Activated CD8-positive, alpha-beta memory T cell treated with anti-CD3 and anti-CD28 coated beads for 1 hour (primary cell): ENCODE measurements at regions not wholly inside any gene's neighbourhood (a gene's known extent, or its start where the extent isn't known, plus 50 kb on each side); places are given as distances from the start of the nearest gene placed in this dataset.

Experiments
- DNase-seq, 2 donors: peaks; one replicate each; pipeline ENCODE4 v3.0.0-alpha.2; 2020; ENCODE audit warnings: low read depth in 1 of 2; ENCODE audit errors: extremely low read depth in 1 of 2

DNA sequence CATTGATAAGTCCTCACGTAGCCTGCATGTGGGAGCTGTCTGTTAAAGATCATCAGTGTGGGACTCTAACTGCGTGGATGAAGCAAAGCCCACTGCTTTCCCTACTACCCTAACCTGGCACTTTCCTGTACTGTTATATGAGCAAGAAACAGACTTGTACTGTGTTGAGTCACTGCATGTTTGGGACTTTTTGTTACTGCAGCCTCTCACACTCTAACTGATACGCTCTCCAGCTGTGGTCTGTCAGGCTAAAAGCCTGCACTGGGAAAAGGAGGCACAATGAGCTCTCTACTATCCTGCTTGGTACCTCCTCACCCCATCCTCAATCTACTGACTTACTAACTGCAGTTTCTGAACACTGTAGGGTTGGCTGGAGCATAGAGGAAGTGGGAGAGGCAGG, 93.7 kb upstream of the PLET1 start:
- no peak for DNase-seq

DNA sequence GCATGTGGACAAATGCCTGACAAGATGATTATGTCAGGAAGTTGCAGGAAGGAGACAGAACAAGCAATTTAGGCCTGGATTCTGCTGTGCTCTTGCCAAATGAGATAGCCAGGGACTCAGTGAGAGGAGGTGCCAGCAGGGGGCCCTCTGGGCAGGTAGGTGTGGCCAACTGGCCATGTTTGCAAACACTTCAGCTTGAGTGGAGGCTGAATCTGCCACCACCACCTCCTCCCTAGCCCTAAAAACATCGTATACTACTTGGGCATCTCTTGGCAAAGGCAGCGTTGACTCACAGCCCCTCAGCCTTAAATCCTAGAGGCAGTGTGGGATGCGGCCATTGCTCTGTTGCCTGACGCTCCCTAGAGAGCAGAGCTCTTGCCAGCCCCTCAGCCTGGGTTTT, 95.1 kb upstream of the PLET1 start:
- DNase-seq = no peak

DNA sequence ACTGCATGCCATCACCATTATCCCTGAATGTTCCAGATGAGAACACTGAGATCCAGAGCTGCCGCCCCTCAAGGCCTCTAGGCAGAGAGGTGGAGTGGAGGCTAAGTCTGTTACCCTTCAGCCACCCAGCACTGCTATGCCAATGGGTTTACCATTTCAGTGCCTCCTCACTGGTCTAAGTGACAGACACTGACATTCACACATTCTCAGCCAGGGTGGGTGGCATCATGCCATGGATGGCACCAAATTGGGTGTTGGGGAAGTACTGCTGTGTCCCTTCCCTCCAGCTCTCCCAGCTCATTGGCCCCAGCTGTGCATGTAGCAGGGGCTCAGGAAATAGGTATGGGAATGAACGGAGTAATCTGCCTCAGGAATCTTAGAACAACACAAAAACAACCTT, 96.8 kb upstream of the PLET1 start:
- DNase-seq = no peak

DNA sequence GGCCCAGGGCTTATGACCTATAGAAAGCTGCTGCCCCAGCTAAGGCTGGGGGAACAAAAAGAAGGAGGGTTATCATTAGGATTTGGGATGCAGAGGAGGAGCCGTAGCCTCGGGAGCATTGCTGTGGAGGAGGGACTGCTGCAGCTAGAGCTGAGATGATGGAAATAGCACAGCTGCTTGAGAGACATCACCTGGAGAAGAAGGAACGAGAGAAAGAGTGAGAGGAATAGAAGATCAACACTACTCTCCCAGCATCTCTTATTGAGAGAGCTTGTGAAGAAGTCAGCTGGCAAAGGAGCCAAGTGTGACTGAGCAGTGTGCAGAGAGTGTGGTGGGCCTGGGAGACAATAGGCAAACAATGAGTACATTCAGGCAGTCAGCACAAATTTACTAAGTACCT, 100.7 kb upstream of the PLET1 start:
- no peak for DNase-seq

DNA sequence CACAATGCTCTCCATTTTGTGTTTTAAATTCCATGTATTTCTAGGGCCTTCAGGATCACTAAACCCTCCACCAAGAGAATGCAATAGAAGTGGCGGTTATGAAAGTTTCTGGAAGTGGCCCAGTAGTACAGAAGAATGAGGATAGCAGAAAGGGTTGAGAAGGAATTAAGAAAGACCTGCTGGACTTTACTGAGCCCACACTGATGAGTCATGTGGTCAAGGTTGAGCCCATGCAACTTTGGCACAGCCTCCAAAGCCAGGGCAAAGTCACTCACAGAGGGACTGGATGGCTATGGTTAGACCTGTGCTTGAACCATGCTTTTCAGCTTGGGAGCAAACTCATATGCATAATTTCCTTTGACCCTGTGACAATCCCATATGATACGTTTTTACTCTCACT, 102.9 kb upstream of the PLET1 start:
- DNase-seq = no peak

DNA sequence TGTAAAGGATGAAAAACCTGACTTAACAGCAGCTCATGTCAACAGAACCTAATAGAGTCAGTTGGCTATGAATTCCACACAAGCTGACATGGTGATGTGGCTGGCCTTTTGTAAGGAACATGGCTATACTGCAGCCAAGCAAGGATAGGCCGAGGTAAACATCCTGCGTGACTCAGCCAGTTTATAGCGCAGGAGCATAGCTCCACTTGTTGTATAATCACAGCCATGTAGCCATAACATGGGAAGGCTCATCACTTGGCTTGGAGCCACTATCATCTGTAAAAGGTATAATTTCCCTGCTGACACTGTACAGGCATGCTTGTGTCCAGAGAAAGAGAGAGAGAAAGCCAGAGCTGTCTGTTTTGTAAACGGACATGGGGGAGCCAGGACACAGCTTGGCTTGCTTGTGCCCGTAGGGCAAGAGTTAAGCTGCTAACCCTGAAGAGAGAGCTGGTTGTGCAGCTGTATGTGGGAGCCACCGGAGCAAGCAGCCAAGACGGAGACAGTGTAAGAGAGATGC, 104.4 kb upstream of the PLET1 start:
- DNase-seq = no peak

DNA sequence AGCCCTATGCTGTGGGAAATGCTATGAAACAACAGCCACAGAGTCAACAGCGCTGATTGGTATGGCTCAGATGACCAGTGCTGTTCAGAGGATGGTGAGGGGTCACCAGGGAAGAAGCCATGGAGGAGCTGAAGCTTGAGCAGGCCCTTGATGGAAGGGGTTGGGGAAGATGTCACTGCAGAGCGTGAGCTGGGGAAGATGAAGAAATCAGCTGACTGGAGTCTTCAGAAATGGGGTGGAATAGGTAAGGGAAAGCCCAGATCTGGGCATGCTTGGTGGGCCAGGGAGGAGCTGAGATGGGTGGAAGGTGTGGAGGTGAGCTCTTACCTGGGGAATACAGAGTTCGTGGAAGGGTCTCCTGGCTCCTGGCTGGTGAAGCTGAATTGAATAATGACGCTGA, 105.4 kb upstream of the PLET1 start:
- no peak for DNase-seq

DNA sequence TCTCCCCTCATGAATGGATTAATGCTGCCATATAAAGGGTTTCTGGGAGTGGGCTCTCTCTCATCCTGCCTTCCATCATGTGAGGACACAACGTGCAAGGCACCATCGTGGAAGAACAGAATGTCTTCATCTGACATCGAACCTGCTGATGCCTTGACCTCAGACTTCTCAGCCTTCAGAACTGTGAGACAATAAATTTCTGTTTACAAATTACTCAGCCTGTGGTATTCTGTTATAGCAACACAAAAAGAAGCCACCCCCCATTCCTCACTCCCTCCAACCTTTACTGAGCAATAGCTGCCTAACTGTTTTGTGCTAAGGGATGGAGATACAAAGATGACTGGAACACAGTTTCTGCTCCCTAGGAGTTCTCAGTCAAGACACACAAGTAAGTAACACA, 106.1 kb upstream of the PLET1 start:
- no peak for DNase-seq

DNA sequence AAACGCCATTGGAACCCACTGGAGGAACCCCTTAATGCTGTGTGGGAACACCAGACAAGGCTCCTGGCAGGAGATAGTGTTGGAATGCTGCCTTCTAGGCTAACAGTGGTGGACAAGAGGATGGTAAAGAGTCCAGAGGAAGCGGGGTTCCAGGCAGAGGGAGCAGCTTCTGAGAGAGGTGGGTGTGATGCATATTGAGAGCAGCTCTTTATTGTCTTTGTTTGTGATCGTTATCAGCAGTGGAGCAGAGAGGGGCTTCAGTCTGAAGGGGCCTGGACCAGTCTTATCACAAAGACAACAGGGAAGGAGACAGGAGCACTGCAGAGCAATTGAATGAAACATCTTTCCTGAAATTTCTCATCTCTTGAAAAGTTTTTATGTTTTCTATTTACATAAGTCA, 106.8 kb upstream of the PLET1 start:
- no peak for DNase-seq

DNA sequence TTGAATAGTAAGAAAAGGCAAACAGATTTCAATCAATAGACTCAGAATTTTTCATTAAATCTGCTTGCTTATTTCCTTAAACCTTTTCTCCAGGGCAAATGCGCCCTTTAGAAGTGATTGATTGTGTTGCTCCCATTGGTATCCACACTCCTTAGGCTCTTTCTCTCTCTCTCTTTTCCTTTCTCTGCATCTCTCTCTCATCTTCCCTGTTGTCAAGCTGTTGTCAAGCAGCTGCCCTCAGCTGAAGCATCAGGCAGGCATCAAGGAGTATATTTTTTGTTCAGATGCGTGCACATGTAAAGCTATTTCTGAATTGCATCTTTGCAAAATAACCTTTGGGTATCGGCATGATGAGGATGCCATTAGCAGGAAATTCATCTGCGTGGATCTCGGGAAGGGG, 107.2 kb upstream of the PLET1 start:
- no peak for DNase-seq

DNA sequence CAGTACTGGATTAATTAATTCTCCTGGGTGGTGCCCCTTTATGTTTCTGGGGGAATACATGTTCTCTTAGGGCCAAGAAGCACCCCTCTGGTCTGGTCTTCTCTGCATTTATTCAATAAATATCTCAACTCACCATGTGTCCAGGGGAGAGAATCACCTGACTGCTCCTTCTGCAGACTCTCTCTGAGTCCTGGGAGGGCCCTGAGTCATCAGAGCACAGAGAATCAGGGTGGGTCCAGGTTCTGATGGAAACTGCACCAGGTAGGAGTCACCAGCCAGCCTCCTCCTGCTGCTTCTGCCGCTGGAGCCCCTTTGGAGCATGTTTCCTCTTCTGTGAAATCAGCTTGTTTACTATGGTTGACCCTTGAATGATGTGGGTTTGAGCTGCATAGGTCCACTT, 107.7 kb upstream of the PLET1 start:
- DNase-seq = no peak

DNA sequence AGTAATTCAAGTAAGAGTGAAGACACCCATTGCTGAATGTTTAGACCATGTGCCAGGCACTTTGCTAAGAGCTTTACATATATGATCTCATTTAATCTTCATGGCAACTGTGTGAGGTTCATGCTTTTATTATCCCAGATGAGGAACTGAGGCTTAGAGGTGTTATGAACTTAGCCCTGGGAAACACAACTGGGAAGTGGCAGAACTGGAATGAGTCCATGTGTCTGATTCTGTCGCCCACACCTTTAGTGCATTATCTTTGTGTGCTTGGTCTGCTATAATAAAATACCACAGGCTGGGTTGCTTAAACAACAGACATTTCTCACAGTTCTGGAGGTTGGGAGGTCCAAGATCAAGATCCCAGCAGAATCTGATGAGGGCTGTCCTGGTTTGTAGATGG, 108.7 kb upstream of the PLET1 start:
- DNase-seq = no peak

DNA sequence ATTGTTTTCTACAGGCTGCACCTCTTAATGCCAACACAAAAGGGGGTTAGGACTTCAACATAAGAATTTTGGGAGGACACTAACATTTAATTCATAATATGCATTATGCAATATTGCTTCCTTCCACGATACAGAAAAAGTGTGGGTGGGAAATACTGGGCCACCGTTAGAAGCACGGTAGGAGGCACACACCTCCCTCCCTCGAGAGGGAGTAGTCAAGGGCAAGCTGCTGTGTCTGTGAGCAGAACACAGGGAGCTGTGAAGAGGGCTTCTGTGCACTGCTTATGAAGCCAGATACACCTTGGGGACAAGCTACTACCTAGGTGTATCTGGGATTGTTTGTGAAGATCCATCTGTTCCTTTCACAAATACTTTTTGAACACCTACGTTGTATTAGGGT, 109.3 kb upstream of the PLET1 start:
- no peak for DNase-seq

DNA sequence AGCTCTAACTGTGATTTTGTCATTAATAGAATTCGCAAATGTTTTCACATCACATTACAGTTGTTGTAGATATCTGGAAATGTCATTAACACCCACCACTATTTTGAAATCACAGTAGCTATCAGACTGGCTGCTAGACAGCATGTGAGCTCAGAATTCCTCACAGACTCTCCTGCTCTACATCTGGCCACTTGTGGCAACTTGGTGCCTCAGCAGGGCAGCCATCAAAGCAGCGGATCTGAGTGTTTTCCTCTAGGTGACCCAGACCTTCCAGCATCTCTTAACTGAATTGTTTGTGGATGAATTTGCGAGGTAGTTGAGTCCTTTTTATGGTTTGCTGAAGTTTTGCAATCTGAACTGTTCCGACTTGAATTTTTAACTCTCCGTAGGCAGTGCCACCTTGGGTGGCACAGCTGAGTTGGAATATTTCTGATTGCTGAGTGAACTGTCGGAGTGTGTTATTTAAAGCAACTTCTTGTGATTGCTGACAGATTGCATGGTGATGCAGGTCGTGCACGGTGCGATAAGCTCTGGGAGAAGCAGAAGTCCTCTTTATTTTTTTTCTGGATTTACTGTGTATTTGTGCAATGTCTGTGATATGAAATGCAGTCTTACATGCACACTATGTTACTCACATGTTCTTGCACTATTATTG, 114.0 kb upstream of the PLET1 start:
- no peak for DNase-seq

DNA sequence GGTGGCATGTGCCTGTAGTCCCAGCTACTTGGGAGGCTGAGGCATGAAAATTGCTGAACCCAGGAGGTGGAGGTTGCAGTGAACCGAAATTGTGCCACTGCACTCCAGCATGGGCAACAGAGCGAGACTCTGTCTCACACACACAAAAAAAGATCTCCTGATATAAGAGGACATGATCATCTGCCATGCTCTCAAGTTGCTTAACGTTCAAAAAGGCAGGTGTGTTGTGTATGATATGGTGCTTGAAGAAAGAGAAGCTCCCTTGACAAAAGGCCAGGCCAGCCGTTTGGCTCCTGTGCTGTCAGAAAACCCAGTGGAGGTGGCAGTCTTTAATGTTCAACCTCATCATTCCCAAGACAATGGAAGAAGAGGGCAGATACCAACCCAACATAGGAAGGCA, 117.3 kb upstream of the PLET1 start:
- DNase-seq = no peak

DNA sequence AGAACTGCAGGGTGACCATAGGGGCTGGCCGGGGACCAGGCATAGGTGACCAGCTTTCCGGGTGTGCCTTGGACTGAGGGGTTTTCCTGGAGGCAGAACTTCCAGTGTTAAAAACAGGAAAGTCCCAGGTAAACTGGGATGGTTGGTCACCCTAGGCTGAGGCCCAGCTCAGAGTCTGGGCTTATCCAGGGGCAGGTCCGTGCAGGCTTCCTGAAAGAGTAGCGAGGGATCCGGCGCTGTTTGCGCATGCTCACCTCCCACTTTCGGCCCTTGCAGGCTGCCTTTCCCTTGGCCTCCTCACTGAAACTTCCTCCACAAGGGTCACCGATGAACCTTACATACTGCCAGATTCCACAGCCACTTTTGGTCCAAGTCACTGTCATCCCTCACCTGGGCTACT, 119.8 kb upstream of the PLET1 start:
- DNase-seq = no peak

DNA sequence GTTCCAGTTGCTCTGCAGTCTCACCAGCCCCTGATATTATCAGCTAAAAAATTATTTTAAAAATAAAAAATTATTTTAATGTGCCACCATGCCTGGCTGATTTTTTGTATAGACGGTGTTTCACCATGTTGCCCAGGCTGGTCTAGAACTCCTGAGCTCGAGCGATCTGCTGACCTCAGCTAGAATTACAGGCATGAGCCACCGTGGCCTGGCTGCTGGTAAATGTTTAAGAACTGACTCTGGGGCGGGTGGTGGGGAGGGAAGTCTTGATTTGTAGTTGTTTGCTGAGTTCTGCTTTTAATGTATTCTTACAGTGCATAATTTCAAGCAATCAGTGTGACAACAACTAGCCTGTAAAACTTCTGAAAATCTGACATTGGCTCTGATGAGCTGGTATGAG, 120.9 kb upstream of the PLET1 start:
- no peak for DNase-seq

DNA sequence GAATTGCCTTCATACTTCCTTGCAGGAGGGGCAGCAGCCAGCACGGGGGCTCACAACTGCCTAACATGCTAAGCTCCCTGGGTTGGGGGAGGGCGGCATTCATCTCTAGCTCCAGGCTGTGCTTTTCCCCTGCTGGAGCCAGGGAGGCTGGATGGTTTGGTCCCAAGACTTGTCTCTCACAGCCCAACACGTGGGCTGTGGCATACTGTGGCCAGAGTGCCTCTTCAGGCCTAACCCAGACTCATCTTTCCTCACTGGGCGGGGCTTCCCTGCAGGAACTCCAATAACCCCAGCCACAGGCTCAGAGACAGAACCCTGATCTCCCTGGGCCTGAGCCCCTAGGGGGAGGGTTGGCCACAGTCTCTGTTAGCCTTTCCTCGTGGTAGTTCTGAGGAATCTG, 121.9 kb upstream of the PLET1 start:
- no peak for DNase-seq

DNA sequence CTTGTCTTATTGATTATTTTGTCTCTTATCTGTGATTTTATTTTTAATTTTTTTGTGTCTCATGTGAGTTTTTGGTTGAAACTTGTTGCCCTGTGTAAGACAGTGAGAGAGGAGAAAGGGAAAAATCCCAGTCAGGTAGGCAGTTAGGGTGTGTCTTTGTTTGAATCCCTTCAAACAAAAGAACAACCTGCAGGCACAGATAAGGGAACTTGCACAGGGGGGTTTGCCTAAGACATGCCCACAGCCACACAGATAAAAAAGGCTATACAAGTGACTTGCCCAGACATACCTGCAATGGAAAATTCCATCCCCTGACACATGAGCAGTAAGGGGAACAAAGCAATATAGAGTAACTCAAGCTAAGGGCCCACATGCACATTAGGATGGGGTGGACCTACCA, 127.8 kb upstream of the PLET1 start:
- DNase-seq = no peak

DNA sequence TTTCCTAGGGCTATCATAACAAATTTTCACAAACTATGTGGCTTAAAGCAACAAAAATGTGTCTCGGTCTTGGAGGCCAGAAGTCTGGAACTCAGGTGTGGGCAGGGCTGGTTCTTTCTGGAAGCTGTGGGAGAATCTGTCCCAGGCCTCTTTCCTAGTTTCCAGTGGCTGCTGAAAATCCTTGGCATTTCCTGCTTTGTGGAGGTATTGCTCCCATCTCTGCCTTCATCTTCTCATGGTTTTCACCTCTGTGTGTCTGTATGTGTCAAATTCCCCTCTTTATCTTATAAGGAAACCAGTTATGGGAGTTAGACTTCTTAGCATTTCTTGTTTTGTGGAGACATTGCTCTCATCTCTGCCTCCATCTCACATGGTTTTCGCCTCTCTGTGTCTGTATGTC, 130.4 kb upstream of the PLET1 start:
- no peak for DNase-seq

DNA sequence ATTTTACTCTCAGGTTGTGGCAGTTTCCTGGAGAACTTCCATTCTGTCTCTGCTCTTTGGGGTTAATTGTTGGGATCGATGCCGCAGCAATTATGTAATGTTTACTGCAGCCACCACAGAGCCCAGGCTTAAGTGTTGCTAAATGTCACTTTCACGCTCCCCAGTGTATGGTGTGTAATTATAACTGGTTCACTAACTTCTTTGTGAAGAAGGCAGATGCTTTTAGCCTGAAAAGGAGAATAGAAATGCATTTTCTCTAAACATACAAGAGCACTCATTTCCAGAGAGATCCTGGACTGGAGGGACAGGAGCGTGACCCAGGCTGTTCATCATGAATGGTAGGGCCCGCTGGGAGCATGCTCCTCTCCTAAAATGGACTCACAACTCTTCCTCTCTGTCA, 132.2 kb upstream of the PLET1 start:
- DNase-seq = no peak

DNA sequence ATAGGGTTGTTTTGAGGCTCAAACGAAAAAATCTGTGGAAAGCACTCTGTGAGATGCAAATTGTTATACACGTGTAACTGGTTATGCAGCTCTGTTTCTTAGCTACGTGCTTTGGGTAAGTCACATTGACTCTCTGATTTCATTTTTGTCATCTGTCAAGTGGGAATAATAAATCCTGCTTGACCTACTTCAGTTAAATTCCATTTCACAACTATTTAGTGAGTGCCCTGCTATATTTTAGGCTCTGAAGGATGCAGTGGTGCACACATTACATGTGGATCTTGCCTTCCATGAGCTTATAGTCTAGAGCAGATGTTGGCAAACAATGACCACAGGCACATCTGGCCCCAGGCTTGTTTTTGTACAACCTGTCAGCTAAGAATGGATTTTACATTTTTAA, 133.6 kb upstream of the PLET1 start:
- no peak for DNase-seq

DNA sequence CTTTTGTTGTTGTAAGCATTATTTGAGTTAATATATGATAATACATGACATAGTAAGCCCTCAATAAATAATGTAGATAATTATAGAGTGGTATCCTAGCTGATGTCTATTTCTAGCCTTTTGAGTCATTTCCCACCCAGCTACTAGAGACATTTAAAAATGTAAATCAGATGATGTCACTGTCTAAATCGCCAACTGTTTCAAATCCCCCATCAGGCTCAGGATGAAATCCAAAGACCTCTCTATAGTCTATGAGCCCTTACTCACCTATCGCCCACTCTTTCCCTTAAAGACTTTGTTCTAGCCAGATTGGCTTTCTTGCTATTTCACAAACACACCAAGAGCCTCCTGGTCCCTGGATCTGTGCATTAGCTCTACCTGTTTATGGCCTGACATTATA, 135.4 kb upstream of the PLET1 start:
- DNase-seq = no peak
